Heart left ventricle (tissue), 16 donors: ENCODE measurements at regions not wholly inside any gene's neighbourhood (a gene's known extent, or its start where the extent isn't known, plus 50 kb on each side); places are given as distances from the start of the nearest gene placed in this dataset.

Source experiments
- ATAC-seq, 4 donors: fragments of 200-7000 bp; cut with Tn5 transposase; one replicate each; pipeline ENCODE4 v1.9.1; 2020 to 2022; ENCODE audit warnings: moderate library complexity in 4 of 4, mild to moderate bottlenecking in 3 of 4, moderate number of reproducible peaks in 1 of 4
- DNase-seq, 5 donors: peaks; one replicate each; pipeline ENCODE4 v3.0.0-alpha.2; 2020
- H3K27ac ChIP-seq, 12 donors: fragments of 200-600 bp; sonication (generic) in 4 of 12; one replicate each; pipeline versions ENCODE4 v1.5.0 to v1.8.0; 2016 to 2022; ENCODE audit warnings: mild to moderate bottlenecking in 2 of 12
- H3K27me3 ChIP-seq, 9 donors: fragments of 200-600 bp; sonication (generic) in 2 of 9; one replicate each; pipeline versions ENCODE4 v1.5.1 to v1.8.0; 2016 to 2022; ENCODE audit warnings: mild to moderate bottlenecking in 3 of 9
- H3K36me3 ChIP-seq, 9 donors: fragments of 200-600 bp; sonication (generic) in 2 of 9; one replicate each; pipeline versions ENCODE4 v1.5.0 to v1.8.0; 2018 to 2022; ENCODE audit warnings: mild to moderate bottlenecking in 2 of 9
- H3K4me1 ChIP-seq, 12 donors: fragments of 200-600 bp; sonication (generic) in 4 of 12; one replicate each; pipeline versions ENCODE4 v1.5.0 to v1.8.0; 2016 to 2022; ENCODE audit warnings: mild to moderate bottlenecking in 3 of 12
- H3K4me3 ChIP-seq, 12 donors: fragments of 200-600 bp; sonication (generic) in 4 of 12; one replicate each; pipeline versions ENCODE4 v1.5.0 to v1.8.0; 2017 to 2022; ENCODE audit warnings: mild to moderate bottlenecking in 9 of 12, moderate library complexity in 4 of 12
- H3K9me3 ChIP-seq, 12 donors: fragments of 200-600 bp; sonication (generic) in 4 of 12; one replicate each; pipeline versions ENCODE4 v1.5.0 to v1.8.0; 2016 to 2022; ENCODE audit warnings: mild to moderate bottlenecking in 1 of 12
- CTCF ChIP-seq, 12 donors: fragments of 200-600 bp; sonication (generic) in 4 of 12; IDR thresholded peaks; one replicate each; pipeline versions ENCODE4 v1.5.0 to v1.8.0; 2018 to 2022; ENCODE audit warnings: antibody characterized with exemption in 12 of 12, mild to moderate bottlenecking in 5 of 12
- POLR2A ChIP-seq, 2 donors: fragments of 450-650 bp; IDR thresholded peaks; one replicate each; pipeline ENCODE4 v1.6.1; 2017; ENCODE audit warnings: antibody characterized with exemption in 2 of 2, mild to moderate bottlenecking in 2 of 2, moderate library complexity in 2 of 2
- WGBS, 4 donors: extraction: QIAGEN DNeasy Blood & Tissue Kit in 2 of 4; methylation state at CpG; one replicate each; pipeline versions ENCODE4 v1.1.5 to v1.1.7; 2013 to 2018; 5-methylcytosine and 5-hydroxymethylcytosine counted together
- intact Hi-C, 10 donors: fragments of 100-400 bp; cut with DNase I; formaldehyde crosslinking; loops; one replicate each; pipeline versions ENCODE4 v1.11.1 to v1.14.2; 2022
- donor health status: ischemic (EF 13 %, LVEDD 7.1; RV severe dilation, severe dysfunction).
- donor health status: healthy with polysubstance abuse.
- donor health status: DM: no; HTN: yes; CAD: no.
- donor health status: DM: no; HTN: no; CAD: no.
- donor health status: ischemic (EF 25% LVEDD 6.9; RV normal size, moderate dysfunction).
- donor health status: ischemic (EF 25% LVEDD 5.7; RV mildly dilated, moderate dysfunction).
- donor health status: healthy.
- donor health status: DM: yes; HTN: yes; CAD: no.
- donor health status: ischemic (EF 35%, LVEDD 5.7; RV mildly dilated, moderate dysfunction).
- donor health status: nonischemic (EF 11% LVEDD 7.7; RV severe dilation, severe dysfunction).
- donor health status: DM: yes; HTN: yes; CAD: no.
- donor health status: PGD.
- donor health status: ischemic (EF 29% LVEDD 5.4; RV normal size, mild dysfunction).
- donor health status: nonischemic (EF 23%, LVEDD 6.1; RV moderate dilation, normal function).

GRCh38 chr14:58697930-58698642 is 60.3 kb downstream of the DACT1 start:
- intact Hi-C loops = no loop called here
- WGBS, 4 donors = 65 to 74% (median 71%) methylated on average over 4 of the region's 4 CpGs
- ATAC-seq = no peak

GRCh38 chr14:58699681-58700205 is 62.0 kb downstream of the DACT1 start:
- DNase-seq (no peak), ATAC-seq (no peak)
- 55 to 64% (median 58%) methylated on average over 1 of the region's 1 CpG for WGBS, 4 donors
- no peak overlapping the region for H3K27ac ChIP-seq
- intact Hi-C loops = no loop called here
- no peaks in the 10 kb centered on the region for H3K27me3 ChIP-seq
- H3K9me3 ChIP-seq = no peaks in the 10 kb centered on the region
- H3K4me1 ChIP-seq = peaks cover 0 to 14% (median 0%) of the 10 kb centered on the region in 12 donors
- TF ChIP-seq CTCF (IDR thresholded peaks at IDR 0.05) = no peak
- TF ChIP-seq POLR2A (IDR thresholded peaks at IDR 0.05) = no peak
- no peaks in the 10 kb centered on the region for H3K36me3 ChIP-seq
- no peak overlapping the region for H3K4me3 ChIP-seq

More at GRCh38 chr14:58697930-58698642, 60.3 kb downstream of the DACT1 start:
- Histone ChIP-seq H3K4me3 (no peak overlapping the region), H3K27me3 (no peaks in the 10 kb centered on the region), H3K36me3 (no peaks in the 10 kb centered on the region), H3K9me3 (no peaks in the 10 kb centered on the region), H3K4me1 (peaks cover 0 to 14% (median 0%) of the 10 kb centered on the region in 12 donors), H3K27ac (no peak overlapping the region)
- DNase-seq = no peak
- no peak for TF ChIP-seq CTCF (IDR thresholded peaks at IDR 0.05)
- TF ChIP-seq POLR2A (IDR thresholded peaks at IDR 0.05) = no peak

- H3K4me1 ChIP-seq = peaks cover 0 to 15% (median 0%) of the 10 kb centered on the region in 12 donors
- ATAC-seq (no peak), DNase-seq (no peak)
- no peak overlapping the region for H3K4me3 ChIP-seq
- TF ChIP-seq CTCF (IDR thresholded peaks at IDR 0.05) = no peak
- H3K27me3 ChIP-seq = no peaks in the 10 kb centered on the region
- intact Hi-C loops = no loop called here
- no peaks in the 10 kb centered on the region for H3K9me3 ChIP-seq
- no peaks in the 10 kb centered on the region for H3K36me3 ChIP-seq
- no peak overlapping the region for H3K27ac ChIP-seq
- WGBS, 4 donors = 56 to 82% (median 61%) methylated on average over 3 of the region's 3 CpGs
Observed at GRCh38 chr14:58701156-58701555, 63.4 kb downstream of the DACT1 start.

GRCh38 chr14:58701604-58702003 is 63.8 kb downstream of the DACT1 start:
- intact Hi-C loops = no loop called here
- TF ChIP-seq POLR2A (IDR thresholded peaks at IDR 0.05) (no peak), CTCF (IDR thresholded peaks at IDR 0.05) (no peak)
- Histone ChIP-seq H3K9me3 (no peaks in the 10 kb centered on the region), H3K27me3 (no peaks in the 10 kb centered on the region), H3K4me1 (peaks cover 0 to 15% (median 0%) of the 10 kb centered on the region in 12 donors), H3K4me3 (no peak overlapping the region), H3K27ac (no peak overlapping the region), H3K36me3 (no peaks in the 10 kb centered on the region)
- ATAC-seq (no peak), DNase-seq (no peak)
- WGBS, 4 donors = 67 to 83% (median 81%) methylated on average over 1 of the region's 1 CpG
